ENCODE measurements at regions not wholly inside any gene's neighbourhood (a gene's known extent, or its start where the extent isn't known, plus 50 kb on each side); places are given as distances from the start of the nearest gene placed in this dataset.

- TF ChIP-seq ZNF416 (tag by site-specific recombination; IDR thresholded peaks at IDR 0.05): no peak
- TF ChIP-seq ZNF121 (tag by site-specific recombination; IDR thresholded peaks at IDR 0.05): no peak
- TF ChIP-seq KLF10 (tag by site-specific recombination; IDR thresholded peaks at IDR 0.05): no peak
- TF ChIP-seq ZNF274 (IDR thresholded peaks at IDR 0.05; ENCODE audit: low read length): no peak
- no peak for TF ChIP-seq ZNF274 (tag by site-specific recombination; IDR thresholded peaks at IDR 0.05; ENCODE audit: borderline replicate concordance)
- no peak for TF ChIP-seq ZSCAN4 (tag by site-specific recombination; IDR thresholded peaks at IDR 0.05)
- TF ChIP-seq MZF1 (tag by site-specific recombination; IDR thresholded peaks at IDR 0.05; ENCODE audit: borderline replicate concordance): no peak
- no peak for TF ChIP-seq REST (tag by site-specific recombination; IDR thresholded peaks at IDR 0.05)
- TF ChIP-seq, protein P1, sequence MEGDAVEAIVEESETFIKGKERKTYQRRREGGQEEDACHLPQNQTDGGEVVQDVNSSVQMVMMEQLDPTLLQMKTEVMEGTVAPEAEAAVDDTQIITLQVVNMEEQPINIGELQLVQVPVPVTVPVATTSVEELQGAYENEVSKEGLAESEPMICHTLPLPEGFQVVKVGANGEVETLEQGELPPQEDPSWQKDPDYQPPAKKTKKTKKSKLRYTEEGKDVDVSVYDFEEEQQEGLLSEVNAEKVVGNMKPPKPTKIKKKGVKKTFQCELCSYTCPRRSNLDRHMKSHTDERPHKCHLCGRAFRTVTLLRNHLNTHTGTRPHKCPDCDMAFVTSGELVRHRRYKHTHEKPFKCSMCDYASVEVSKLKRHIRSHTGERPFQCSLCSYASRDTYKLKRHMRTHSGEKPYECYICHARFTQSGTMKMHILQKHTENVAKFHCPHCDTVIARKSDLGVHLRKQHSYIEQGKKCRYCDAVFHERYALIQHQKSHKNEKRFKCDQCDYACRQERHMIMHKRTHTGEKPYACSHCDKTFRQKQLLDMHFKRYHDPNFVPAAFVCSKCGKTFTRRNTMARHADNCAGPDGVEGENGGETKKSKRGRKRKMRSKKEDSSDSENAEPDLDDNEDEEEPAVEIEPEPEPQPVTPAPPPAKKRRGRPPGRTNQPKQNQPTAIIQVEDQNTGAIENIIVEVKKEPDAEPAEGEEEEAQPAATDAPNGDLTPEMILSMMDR (tag by site-specific recombination; IDR thresholded peaks at IDR 0.05): no peak
Observed at GRCh38 chr12:61542551-61542950, 717.7 kb upstream of the USP15 start.

All from HEK293 (cell line).